Upper lobe of right lung (tissue), 1 donor: ENCODE measurements at regions not wholly inside any gene's neighbourhood (a gene's known extent, or its start where the extent isn't known, plus 50 kb on each side); places are given as distances from the start of the nearest gene placed in this dataset.
A peak's percentile ranks its signal among the peaks of the same experiment; 100 is the strongest.

ENCODE experiments used
- ATAC-seq: fragments of 200-7000 bp; cut with Tn5 transposase; one replicate; pipeline ENCODE4 v1.9.1; 2020; ENCODE audit warnings: mild to moderate bottlenecking, moderate library complexity
- DNase-seq: peaks from one replicate; pipeline ENCODE4 v3.0.0-alpha.2; 2020
- H3K27ac ChIP-seq: fragments of 200-600 bp; one replicate; pipeline ENCODE4 v1.8.0; 2022
- H3K27me3 ChIP-seq: fragments of 200-600 bp; one replicate; pipeline ENCODE4 v1.8.0; 2022; ENCODE audit warnings: mild to moderate bottlenecking
- H3K36me3 ChIP-seq: fragments of 200-600 bp; one replicate; pipeline ENCODE4 v1.8.0; 2022
- H3K4me1 ChIP-seq: fragments of 200-600 bp; one replicate; pipeline ENCODE4 v1.8.0; 2022
- H3K4me3 ChIP-seq: fragments of 200-600 bp; one replicate; pipeline ENCODE4 v1.8.0; 2022; ENCODE audit warnings: mild to moderate bottlenecking
- H3K9me3 ChIP-seq: fragments of 200-600 bp; one replicate; pipeline ENCODE4 v1.8.0; 2022
- CTCF ChIP-seq: fragments of 200-600 bp; IDR thresholded peaks from one replicate; pipeline ENCODE4 v1.8.0; 2022; ENCODE audit warnings: antibody characterized with exemption
- intact Hi-C: fragments of 100-400 bp; cut with DNase I; formaldehyde crosslinking; loops from one replicate; pipeline ENCODE4 v1.11.0; 2022
- donor health status: DM: no; HTN: yes; CAD: no; lungs with severe emphysema.

- DNase-seq (no peak), ATAC-seq (no peak)
- Histone ChIP-seq H3K27ac (no peak overlapping the region), H3K27me3 (no peaks in the 10 kb centered on the region), H3K36me3 (no peaks in the 10 kb centered on the region), H3K4me3 (no peak overlapping the region), H3K4me1 (no peaks in the 10 kb centered on the region), H3K9me3 (no peaks in the 10 kb centered on the region)
- no peak for TF ChIP-seq CTCF
- intact Hi-C loops = no loop called here
Observed at GRCh38 chr5:66511491-66511890, 84.7 kb upstream of the MAST4 start.

GRCh38 chr5:66513130-66513529 is 83.1 kb upstream of the MAST4 start:
- DNase-seq (no peak), ATAC-seq (no peak)
- TF ChIP-seq CTCF = no peak
- H3K36me3 ChIP-seq = no peaks in the 10 kb centered on the region
- no peak overlapping the region for H3K4me3 ChIP-seq
- H3K4me1 ChIP-seq = no peaks in the 10 kb centered on the region
- intact Hi-C loops = no loop called here
- H3K9me3 ChIP-seq = no peaks in the 10 kb centered on the region
- no peak overlapping the region for H3K27ac ChIP-seq
- H3K27me3 ChIP-seq = no peaks in the 10 kb centered on the region

GRCh38 chr5:66515209-66515608 is 81.0 kb upstream of the MAST4 start:
- H3K27ac ChIP-seq = no peak overlapping the region
- no peaks in the 10 kb centered on the region for H3K27me3 ChIP-seq
- H3K36me3 ChIP-seq = no peaks in the 10 kb centered on the region
- H3K4me3 ChIP-seq = no peak overlapping the region
- H3K9me3 ChIP-seq = no peaks in the 10 kb centered on the region
- intact Hi-C loops = no loop called here
- no peaks in the 10 kb centered on the region for H3K4me1 ChIP-seq
- peak; percentile 37 for ATAC-seq
- no peak for TF ChIP-seq CTCF
- DNase-seq = no peak

GRCh38 chr5:66516550-66516949 is 79.6 kb upstream of the MAST4 start:
- DNase-seq = no peak
- H3K4me1 ChIP-seq = no peaks in the 10 kb centered on the region
- ATAC-seq = no peak
- intact Hi-C loops = no loop called here
- H3K9me3 ChIP-seq = peaks cover 9% of the 10 kb centered on the region
- H3K4me3 ChIP-seq = no peak overlapping the region
- no peak for TF ChIP-seq CTCF
- no peaks in the 10 kb centered on the region for H3K27me3 ChIP-seq
- no peak overlapping the region for H3K27ac ChIP-seq
- no peaks in the 10 kb centered on the region for H3K36me3 ChIP-seq

GRCh38 chr5:66517351-66517750 is 78.8 kb upstream of the MAST4 start:
- intact Hi-C loops = no loop called here
- Histone ChIP-seq H3K9me3 (peaks cover 13% of the 10 kb centered on the region), H3K4me1 (no peaks in the 10 kb centered on the region), H3K4me3 (no peak overlapping the region), H3K36me3 (no peaks in the 10 kb centered on the region), H3K27ac (no peak overlapping the region), H3K27me3 (no peaks in the 10 kb centered on the region)
- TF ChIP-seq CTCF = no peak
- ATAC-seq (no peak), DNase-seq (no peak)

- peaks cover 13% of the 10 kb centered on the region for H3K9me3 ChIP-seq
- no peaks in the 10 kb centered on the region for H3K27me3 ChIP-seq
- no peaks in the 10 kb centered on the region for H3K36me3 ChIP-seq
- peak overlapping the region; percentile 65 for H3K27ac ChIP-seq
- no peak for DNase-seq
- intact Hi-C loops = no loop called here
- no peak overlapping the region for H3K4me3 ChIP-seq
- no peaks in the 10 kb centered on the region for H3K4me1 ChIP-seq
- no peak for ATAC-seq
- TF ChIP-seq CTCF = no peak
Observed at GRCh38 chr5:66518052-66518451, 78.1 kb upstream of the MAST4 start.
